Trophoblast cell (in vitro differentiated cells and primary cell): ENCODE measurements at regions not wholly inside any gene's neighbourhood (a gene's known extent, or its start where the extent isn't known, plus 50 kb on each side); places are given as distances from the start of the nearest gene placed in this dataset.

Source experiments
- DNase-seq, 2 donors: peaks; one replicate each; pipeline ENCODE4 v3.0.0-alpha.2; 2016
- H2AFZ ChIP-seq: 2 replicates; pipeline ENCODE4 v1.6.1; 2013; ENCODE audit warnings: low read length, moderate library complexity, mild to moderate bottlenecking; ENCODE audit not compliant: insufficient read depth, poor library complexity
- H2AK5ac ChIP-seq: 2 replicates; pipeline ENCODE4 v1.6.1; 2013; ENCODE audit warnings: mild to moderate bottlenecking, low read length
- H2BK120ac ChIP-seq: 2 replicates; pipeline ENCODE4 v1.6.1; 2013; ENCODE audit warnings: low read length, mild to moderate bottlenecking, moderate library complexity; ENCODE audit not compliant: insufficient read depth, poor library complexity
- H2BK12ac ChIP-seq: 2 replicates; pipeline ENCODE4 v1.6.1; 2013; ENCODE audit warnings: mild to moderate bottlenecking, low read length, moderate library complexity
- H2BK5ac ChIP-seq: 2 replicates; pipeline ENCODE4 v1.6.1; 2013; ENCODE audit warnings: low read length, low read depth, moderate library complexity, mild to moderate bottlenecking; ENCODE audit not compliant: poor library complexity
- H3K14ac ChIP-seq: 2 replicates; pipeline ENCODE4 v1.6.1; 2013; ENCODE audit warnings: mild to moderate bottlenecking, low read length
- H3K18ac ChIP-seq: 2 replicates; pipeline ENCODE4 v1.6.1; 2013; ENCODE audit warnings: mild to moderate bottlenecking, low read length
- H3K23ac ChIP-seq: 2 replicates; pipeline ENCODE4 v1.6.1; 2013; ENCODE audit warnings: low read length
- H3K27ac ChIP-seq: 2 replicates; pipeline ENCODE4 v1.5.1; 2013; ENCODE audit warnings: low read depth, mild to moderate bottlenecking, inconsistent platforms, low read length, moderate library complexity
- H3K27me3 ChIP-seq: 2 replicates; pipeline ENCODE4 v1.6.1; 2013; ENCODE audit warnings: inconsistent platforms, mild to moderate bottlenecking, low read length, moderate library complexity; ENCODE audit not compliant: insufficient read depth
- H3K36me3 ChIP-seq, 2 experiments: 1 replicate in 1 of 2; 2 replicates in 1 of 2; pipeline ENCODE4 v1.6.1; 2013; ENCODE audit warnings: low read length in 2 of 2, mild to moderate bottlenecking in 2 of 2, moderate library complexity in 1 of 2; ENCODE audit not compliant: insufficient read depth in 2 of 2, control insufficient read depth in 1 of 2
- H3K4ac ChIP-seq: 2 replicates; pipeline ENCODE4 v1.6.1; 2013; ENCODE audit warnings: low read depth, mild to moderate bottlenecking, low read length, moderate library complexity
- H3K4me1 ChIP-seq, 2 experiments: 1 replicate in 1 of 2; 2 replicates in 1 of 2; pipeline ENCODE4 v1.6.1; 2013; ENCODE audit warnings: low read length in 2 of 2, mild to moderate bottlenecking in 2 of 2, moderate library complexity in 1 of 2; ENCODE audit not compliant: insufficient read depth in 2 of 2, control insufficient read depth in 1 of 2
- H3K4me2 ChIP-seq: 2 replicates; pipeline ENCODE4 v1.6.1; 2013; ENCODE audit warnings: inconsistent platforms, mild to moderate bottlenecking, low read length, moderate library complexity
- H3K4me3 ChIP-seq: 2 replicates; pipeline ENCODE4 v1.5.1; 2013; ENCODE audit warnings: mild to moderate bottlenecking, low read depth, low read length, inconsistent platforms
- H3K79me1 ChIP-seq: one replicate; pipeline ENCODE4 v1.6.1; 2013; ENCODE audit warnings: low read length
- H3K79me2 ChIP-seq: 2 replicates; pipeline ENCODE4 v1.6.1; 2013; ENCODE audit warnings: low read length, mild to moderate bottlenecking; ENCODE audit not compliant: control insufficient read depth, insufficient read depth, poor library complexity
- H3K9ac ChIP-seq: 2 replicates; pipeline ENCODE4 v1.6.1; 2013; ENCODE audit warnings: mild to moderate bottlenecking, low read length
- H3K9me3 ChIP-seq: 2 replicates; pipeline ENCODE4 v1.6.1; 2013; ENCODE audit warnings: low read depth, mild to moderate bottlenecking, control low read depth, inconsistent platforms, low read length; ENCODE audit not compliant: insufficient read depth
- H4K12ac ChIP-seq: 2 replicates; pipeline ENCODE4 v1.6.1; 2013; ENCODE audit warnings: low read depth, mild to moderate bottlenecking, low read length, moderate library complexity
- H4K8ac ChIP-seq: 2 replicates; pipeline ENCODE4 v1.6.1; 2013; ENCODE audit warnings: low read depth, mild to moderate bottlenecking, low read length, moderate library complexity
- H4K91ac ChIP-seq: one replicate; pipeline ENCODE4 v1.6.1; 2013; ENCODE audit warnings: low read depth, mild to moderate bottlenecking, low read length, moderate library complexity
- WGBS: extraction: QIAGEN DNeasy Blood & Tissue Kit; methylation state at CpG from one replicate; pipeline ENCODE4 v1.1.7; 2013; ENCODE audit warnings: missing lambda C conversion rate; ENCODE audit not compliant: insufficient read length, insufficient coverage; ENCODE audit errors: extremely low coverage; 5-methylcytosine and 5-hydroxymethylcytosine counted together

GRCh38 chr7:33732462-33732861 lies 172.9 kb upstream of the BMPER start:
- no peak overlapping the region for H3K4me3 ChIP-seq
- H4K91ac ChIP-seq, result no peak overlapping the region
- no peak overlapping the region for H3K9ac ChIP-seq
- no peak overlapping the region for H2BK120ac ChIP-seq
- H4K12ac ChIP-seq, result no peak overlapping the region
- H2AK5ac ChIP-seq, result no peak overlapping the region
- H2BK5ac ChIP-seq, result no peak overlapping the region
- no peak overlapping the region for H3K4ac ChIP-seq
- H3K79me1 ChIP-seq, result peaks cover under 1% of the 10 kb centered on the region
- no peak for DNase-seq
- no peak overlapping the region for H4K8ac ChIP-seq
- WGBS, result no CpG with 5 or more reads among the region's 2 CpGs
- H3K4me1 ChIP-seq, result peaks cover 15 to 21% of the 10 kb centered on the region in 2 experiments
- H2AFZ ChIP-seq, result no peak overlapping the region
- no peak overlapping the region for H3K14ac ChIP-seq
- H3K23ac ChIP-seq, result no peak overlapping the region
- H3K4me2 ChIP-seq, result no peak overlapping the region
- H3K18ac ChIP-seq, result no peak overlapping the region
- H2BK12ac ChIP-seq, result no peak overlapping the region
- no peaks in the 10 kb centered on the region for H3K27me3 ChIP-seq
- no peak overlapping the region for H3K27ac ChIP-seq
- no peaks in the 10 kb centered on the region for H3K9me3 ChIP-seq
- no peaks in the 10 kb centered on the region for H3K36me3 ChIP-seq
- H3K79me2 ChIP-seq, result no peaks in the 10 kb centered on the region

- no peak overlapping the region for H3K14ac ChIP-seq
- no peak overlapping the region for H3K4me3 ChIP-seq
- no peak overlapping the region for H2BK5ac ChIP-seq
- H3K4ac ChIP-seq, result no peak overlapping the region
- H2AK5ac ChIP-seq, result no peak overlapping the region
- H2BK120ac ChIP-seq, result no peak overlapping the region
- no peaks in the 10 kb centered on the region for H3K9me3 ChIP-seq
- no peak overlapping the region for H4K91ac ChIP-seq
- H3K79me1 ChIP-seq, result no peaks in the 10 kb centered on the region
- H3K4me1 ChIP-seq, result peaks cover 11 to 13% of the 10 kb centered on the region in 2 experiments
- H4K12ac ChIP-seq, result no peak overlapping the region
- no peak overlapping the region for H3K18ac ChIP-seq
- H3K4me2 ChIP-seq, result no peak overlapping the region
- no peak overlapping the region for H2AFZ ChIP-seq
- H3K9ac ChIP-seq, result no peak overlapping the region
- WGBS, result no CpG with 5 or more reads among the region's 16 CpGs
- H4K8ac ChIP-seq, result no peak overlapping the region
- H3K36me3 ChIP-seq, result no peaks in the 10 kb centered on the region
- DNase-seq, result no peak
- no peak overlapping the region for H3K27ac ChIP-seq
- no peaks in the 10 kb centered on the region for H3K79me2 ChIP-seq
- no peak overlapping the region for H2BK12ac ChIP-seq
- H3K23ac ChIP-seq, result no peak overlapping the region
- no peaks in the 10 kb centered on the region for H3K27me3 ChIP-seq
Observed at GRCh38 chr7:33733870-33734650, 171.3 kb upstream of the BMPER start.

DNA sequence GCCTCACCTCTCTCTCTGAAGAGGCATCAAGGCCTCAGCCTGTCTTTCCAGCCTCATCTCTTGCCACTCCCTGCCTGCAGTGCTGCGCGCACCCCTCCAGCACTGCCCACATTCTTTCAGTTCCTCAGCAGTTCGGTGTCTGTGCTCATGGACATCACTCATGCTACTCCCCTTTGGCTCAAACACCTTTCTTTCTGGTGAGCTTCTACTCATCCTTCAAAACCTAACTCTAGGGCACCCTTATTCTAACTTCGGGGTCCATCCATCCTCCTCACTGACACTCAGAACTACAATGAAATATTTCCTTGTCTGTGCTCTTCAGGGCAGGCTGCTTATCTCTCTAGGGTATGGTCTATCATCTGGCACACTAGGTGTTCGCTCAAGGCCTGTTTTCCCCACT lies 169.9 kb upstream of the BMPER start:
- Histone ChIP-seq H3K14ac (no peak overlapping the region), H3K23ac (no peak overlapping the region), H3K79me2 (no peaks in the 10 kb centered on the region), H2AK5ac (no peak overlapping the region), H2AFZ (no peak overlapping the region), H4K12ac (no peak overlapping the region), H2BK120ac (no peak overlapping the region), H3K4ac (no peak overlapping the region), H3K4me1 (peaks cover 8 to 11% of the 10 kb centered on the region in 2 experiments), H3K18ac (no peak overlapping the region), H4K8ac (no peak overlapping the region), H3K36me3 (no peaks in the 10 kb centered on the region), H3K27ac (no peak overlapping the region), H4K91ac (no peak overlapping the region), H2BK12ac (no peak overlapping the region), H3K4me2 (no peak overlapping the region), H3K9me3 (no peaks in the 10 kb centered on the region), H3K9ac (no peak overlapping the region), H3K4me3 (no peak overlapping the region), H3K79me1 (no peaks in the 10 kb centered on the region), H3K27me3 (no peaks in the 10 kb centered on the region), H2BK5ac (no peak overlapping the region)
- no CpG with 5 or more reads among the region's 5 CpGs for WGBS
- DNase-seq, result peak in 1 of 2 donors; percentile 17

DNA sequence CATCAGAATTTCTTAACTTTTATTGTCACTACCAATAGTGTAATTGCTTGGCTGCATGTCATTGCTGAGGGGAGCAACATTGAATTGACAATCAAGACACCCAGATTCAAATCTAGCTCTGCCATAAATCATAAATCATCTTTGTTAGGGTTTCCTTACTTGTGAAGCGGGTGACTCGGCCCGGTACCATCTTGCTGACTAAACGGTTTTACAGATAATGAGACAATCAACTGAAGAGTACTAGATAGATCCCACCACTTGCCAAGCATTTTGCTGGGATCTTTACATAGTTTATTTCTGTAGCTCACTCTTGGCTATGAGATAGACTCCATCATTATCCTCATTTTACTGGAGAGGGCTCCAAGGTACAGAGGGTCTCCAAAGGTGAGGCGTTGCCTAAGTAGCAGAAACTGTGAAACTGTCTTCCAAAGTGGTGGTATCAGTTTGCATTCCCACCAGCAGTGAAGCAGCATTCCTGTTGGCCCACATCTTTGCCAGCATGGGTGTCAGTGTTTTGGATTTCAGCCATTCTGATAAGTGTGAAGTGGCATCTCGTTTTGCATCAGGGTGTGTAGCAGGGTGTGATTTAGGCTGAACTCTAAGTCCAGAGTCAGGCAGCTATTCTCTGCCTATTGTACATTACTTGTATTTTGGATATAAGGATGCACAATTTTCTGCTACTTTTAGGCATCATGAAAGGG lies 168.7 kb upstream of the BMPER start:
- H2BK120ac ChIP-seq, result no peak overlapping the region
- H3K4me3 ChIP-seq, result no peak overlapping the region
- no peak overlapping the region for H4K8ac ChIP-seq
- WGBS, result no CpG with 5 or more reads among the region's 6 CpGs
- no peak overlapping the region for H3K27ac ChIP-seq
- no peak overlapping the region for H2AFZ ChIP-seq
- no peaks in the 10 kb centered on the region for H3K79me1 ChIP-seq
- no peak overlapping the region for H3K9ac ChIP-seq
- H3K27me3 ChIP-seq, result no peaks in the 10 kb centered on the region
- peak; percentile 61 to 82 for DNase-seq
- no peak overlapping the region for H4K91ac ChIP-seq
- no peak overlapping the region for H3K23ac ChIP-seq
- H3K9me3 ChIP-seq, result no peaks in the 10 kb centered on the region
- no peaks in the 10 kb centered on the region for H3K36me3 ChIP-seq
- H3K18ac ChIP-seq, result no peak overlapping the region
- H2BK5ac ChIP-seq, result no peak overlapping the region
- H3K4ac ChIP-seq, result no peak overlapping the region
- no peak overlapping the region for H4K12ac ChIP-seq
- H3K79me2 ChIP-seq, result no peaks in the 10 kb centered on the region
- peaks cover 1 to 4% of the 10 kb centered on the region in 2 experiments for H3K4me1 ChIP-seq
- no peak overlapping the region for H2AK5ac ChIP-seq
- no peak overlapping the region for H3K4me2 ChIP-seq
- H3K14ac ChIP-seq, result no peak overlapping the region
- H2BK12ac ChIP-seq, result no peak overlapping the region
